22Rv1 (cell line): ENCODE measurements at regions not wholly inside any gene's neighbourhood (a gene's known extent, or its start where the extent isn't known, plus 50 kb on each side); places are given as distances from the start of the nearest gene placed in this dataset.

Source experiments
- H3K27ac ChIP-seq: fragments of 450-650 bp; 2 replicates; pipeline ENCODE4 v1.5.1; 2017
- ZFX ChIP-seq: fragments of 450-650 bp; IDR thresholded peaks from 2 replicates; pipeline ENCODE4 v1.6.1; 2017; ENCODE audit warnings: antibody characterized with exemption, borderline replicate concordance
- TF ChIP-seq, protein P1 (sequence below): fragments of 450-650 bp; IDR thresholded peaks from 2 replicates; pipeline ENCODE4 v1.5.1; 2017; ENCODE audit warnings: mild to moderate bottlenecking

DNA sequence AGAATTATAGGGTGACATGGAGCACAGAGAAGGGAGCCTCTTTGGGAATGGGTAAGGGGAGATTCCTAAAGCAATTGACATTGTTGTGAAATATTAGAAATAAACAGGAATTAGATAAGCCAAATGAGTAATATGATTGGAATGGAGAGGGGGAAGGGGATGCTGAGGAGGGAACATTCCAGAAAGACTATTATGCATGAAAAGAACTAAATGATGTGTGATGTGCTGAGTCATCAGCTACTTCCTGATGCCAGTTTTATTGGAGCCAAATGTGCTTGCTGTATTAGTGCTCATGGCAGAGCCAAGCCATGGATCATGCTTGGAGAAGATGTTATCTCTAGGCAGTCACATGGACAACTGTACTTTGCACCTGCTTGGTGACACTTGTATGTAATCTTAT, 189.0 kb upstream of the HCCS start:
- no peak for TF ChIP-seq ZFX
- TF ChIP-seq, protein P1, sequence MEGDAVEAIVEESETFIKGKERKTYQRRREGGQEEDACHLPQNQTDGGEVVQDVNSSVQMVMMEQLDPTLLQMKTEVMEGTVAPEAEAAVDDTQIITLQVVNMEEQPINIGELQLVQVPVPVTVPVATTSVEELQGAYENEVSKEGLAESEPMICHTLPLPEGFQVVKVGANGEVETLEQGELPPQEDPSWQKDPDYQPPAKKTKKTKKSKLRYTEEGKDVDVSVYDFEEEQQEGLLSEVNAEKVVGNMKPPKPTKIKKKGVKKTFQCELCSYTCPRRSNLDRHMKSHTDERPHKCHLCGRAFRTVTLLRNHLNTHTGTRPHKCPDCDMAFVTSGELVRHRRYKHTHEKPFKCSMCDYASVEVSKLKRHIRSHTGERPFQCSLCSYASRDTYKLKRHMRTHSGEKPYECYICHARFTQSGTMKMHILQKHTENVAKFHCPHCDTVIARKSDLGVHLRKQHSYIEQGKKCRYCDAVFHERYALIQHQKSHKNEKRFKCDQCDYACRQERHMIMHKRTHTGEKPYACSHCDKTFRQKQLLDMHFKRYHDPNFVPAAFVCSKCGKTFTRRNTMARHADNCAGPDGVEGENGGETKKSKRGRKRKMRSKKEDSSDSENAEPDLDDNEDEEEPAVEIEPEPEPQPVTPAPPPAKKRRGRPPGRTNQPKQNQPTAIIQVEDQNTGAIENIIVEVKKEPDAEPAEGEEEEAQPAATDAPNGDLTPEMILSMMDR = no peak
- peak overlapping the region; percentile 36; the same call in 1 of the 2 replicates for H3K27ac ChIP-seq

DNA sequence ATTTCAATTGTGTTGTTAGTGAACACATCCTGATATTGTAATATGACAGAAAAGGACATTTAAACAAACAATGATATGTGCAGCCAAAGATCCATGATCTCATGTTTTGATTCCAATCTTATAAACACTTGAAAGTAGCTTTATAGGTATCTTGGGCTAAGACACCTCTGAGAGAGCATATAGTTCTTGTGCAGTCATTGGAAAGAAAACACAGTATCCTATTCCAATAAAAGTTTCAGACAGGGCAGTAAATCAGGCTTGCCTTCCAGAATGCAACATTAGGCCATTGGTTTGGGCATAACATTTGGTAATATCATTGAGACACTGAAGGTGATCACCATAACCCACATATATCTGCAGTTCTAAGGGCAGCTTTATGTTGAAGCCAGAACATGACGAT, 188.3 kb upstream of the HCCS start:
- H3K27ac ChIP-seq = peak overlapping the region; percentile 36

DNA sequence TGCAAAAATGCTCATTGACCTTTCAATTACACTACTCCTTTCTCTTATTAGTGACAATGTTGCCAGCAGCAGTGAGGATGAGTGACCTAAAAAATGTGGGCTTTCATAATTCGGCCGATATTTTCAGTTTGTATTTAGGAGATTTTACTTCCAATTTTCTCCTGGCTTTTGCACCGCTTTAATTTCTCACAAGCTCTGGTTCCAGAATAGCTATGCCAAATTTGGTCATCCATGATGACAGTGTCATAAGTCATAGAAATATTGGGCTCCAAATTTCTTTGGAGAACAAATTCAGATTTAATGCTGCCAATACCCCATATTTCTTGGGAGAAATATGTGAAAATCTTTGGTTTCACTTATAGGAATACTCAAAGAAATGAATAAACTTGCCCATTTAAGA, 187.7 kb upstream of the HCCS start:
- H3K27ac ChIP-seq = no peak overlapping the region
- no peak for TF ChIP-seq ZFX
- TF ChIP-seq, protein P1 = no peak

More for the DNA sequence above, 188.3 kb upstream of the HCCS start:
- TF ChIP-seq, protein P1 = no peak
- no peak for TF ChIP-seq ZFX

DNA sequence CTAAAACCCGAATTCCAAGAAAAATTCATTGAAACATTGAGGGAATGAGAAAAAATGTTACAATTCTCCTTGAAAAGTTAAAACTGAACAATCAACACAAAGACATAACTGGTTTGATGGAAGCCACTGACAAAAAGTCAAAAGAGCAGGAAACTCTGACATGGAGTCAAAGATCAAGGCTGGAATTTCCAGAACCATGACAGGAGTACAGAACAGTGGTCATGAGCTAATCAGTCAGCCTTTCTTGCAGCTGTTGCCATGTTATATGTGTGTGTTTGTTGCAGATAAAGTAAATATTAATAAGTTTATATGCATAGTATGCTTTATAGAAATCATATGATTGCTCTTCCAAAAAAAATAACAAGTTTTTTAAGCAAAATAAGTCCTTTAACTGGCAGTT, 184.7 kb upstream of the HCCS start:
- TF ChIP-seq, protein P1 = no peak
- TF ChIP-seq ZFX = no peak
- H3K27ac ChIP-seq = no peak overlapping the region

DNA sequence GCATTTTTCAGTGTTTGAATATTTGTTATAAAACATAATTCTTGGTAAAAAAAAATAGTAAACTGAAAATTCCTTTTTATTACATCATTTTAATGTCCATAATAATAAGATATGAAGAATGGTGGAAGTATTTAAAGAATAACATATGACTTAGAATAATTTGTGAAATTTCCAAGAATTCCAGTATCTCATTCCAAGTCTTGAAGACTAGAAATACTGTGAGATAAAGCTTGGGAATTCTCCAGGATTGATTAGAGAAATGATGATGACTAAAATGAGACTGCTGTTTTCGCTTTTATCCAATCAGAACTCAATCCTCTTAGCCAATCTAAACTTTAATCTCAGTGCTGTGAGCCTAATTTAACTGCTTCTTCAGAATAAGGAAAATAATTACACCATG, 184.2 kb upstream of the HCCS start:
- H3K27ac ChIP-seq = no peak overlapping the region
- TF ChIP-seq, protein P1 = no peak
- no peak for TF ChIP-seq ZFX

DNA sequence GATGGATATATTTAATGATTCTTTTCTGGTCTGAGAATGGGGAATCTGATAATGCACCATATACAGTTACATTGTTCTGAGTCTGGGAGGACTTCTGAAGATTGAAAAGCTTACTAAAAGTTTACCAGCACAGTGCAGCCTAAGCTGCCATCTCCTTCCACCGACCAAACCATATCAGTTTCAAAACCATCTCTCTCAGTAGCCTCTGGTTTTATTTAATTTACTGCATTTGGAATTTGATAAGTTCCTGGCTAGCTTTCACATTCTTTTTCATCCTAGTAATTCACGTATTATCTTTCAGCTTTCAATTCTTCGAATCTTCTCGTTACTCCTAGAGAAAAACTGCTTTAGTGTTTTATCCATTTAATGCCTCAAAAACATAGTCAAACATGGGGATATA, 181.4 kb upstream of the HCCS start:
- TF ChIP-seq ZFX = no peak
- TF ChIP-seq, protein P1 = no peak
- no peak overlapping the region for H3K27ac ChIP-seq

DNA sequence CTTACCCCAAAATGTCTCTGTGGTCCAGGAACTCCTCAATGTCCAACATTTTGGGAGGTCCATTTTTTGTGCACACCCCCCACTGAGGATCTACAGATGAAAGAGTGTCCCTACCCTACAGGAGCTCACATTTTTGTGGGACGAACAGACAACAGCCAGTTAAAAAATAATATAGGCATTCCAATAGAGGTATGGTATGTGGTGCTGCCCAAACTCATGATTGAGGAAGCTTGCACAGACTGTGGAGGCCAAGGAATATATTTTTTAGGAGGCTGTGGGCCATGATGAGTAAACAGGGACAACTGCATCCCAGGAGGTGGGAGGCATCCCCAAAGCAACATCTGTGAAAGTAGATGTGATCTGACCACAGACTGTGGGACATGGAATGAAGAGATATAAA, 181.0 kb upstream of the HCCS start:
- TF ChIP-seq ZFX = no peak
- TF ChIP-seq, protein P1 = no peak
- no peak overlapping the region for H3K27ac ChIP-seq
